H9 (cell line): ENCODE measurements at regions not wholly inside any gene's neighbourhood (a gene's known extent, or its start where the extent isn't known, plus 50 kb on each side); places are given as distances from the start of the nearest gene placed in this dataset.
"Not testable (repeated sequence)": the region's sequence is repeated elsewhere in the genome, so short reads cannot be mapped to it uniquely, and the experiment has no call there.

Experiments used
- DNase-seq: peaks from one replicate; pipeline ENCODE4 v3.0.0-alpha.2; 2017
- H2AFZ ChIP-seq: one replicate; pipeline ENCODE4 v1.6.1; 2013; ENCODE audit warnings: mild to moderate bottlenecking, low read length, control low read depth, moderate library complexity
- H2AK5ac ChIP-seq: 2 replicates; pipeline ENCODE4 v1.6.1; 2013; ENCODE audit warnings: low read length, control low read depth, mixed read lengths; ENCODE audit not compliant: insufficient read length
- H2BK120ac ChIP-seq: one replicate; pipeline ENCODE4 v1.6.1; 2013; ENCODE audit warnings: low read depth, mild to moderate bottlenecking, low read length, control low read depth, inconsistent platforms; ENCODE audit not compliant: poor library complexity, severe bottlenecking
- H2BK12ac ChIP-seq: 2 replicates; pipeline ENCODE4 v1.6.1; 2013; ENCODE audit warnings: low read length, control low read depth, mixed read lengths, low read depth; ENCODE audit not compliant: insufficient read length
- H2BK15ac ChIP-seq: 2 replicates; pipeline ENCODE4 v1.6.1; 2013; ENCODE audit warnings: low read depth, low read length, control low read depth
- H2BK20ac ChIP-seq: one replicate; pipeline ENCODE4 v1.6.1; 2013; ENCODE audit warnings: low read depth, mild to moderate bottlenecking, low read length, control low read depth, inconsistent platforms; ENCODE audit not compliant: poor library complexity, severe bottlenecking
- H2BK5ac ChIP-seq: 2 replicates; pipeline ENCODE4 v1.6.1; 2013; ENCODE audit warnings: low read length, control low read depth, mixed read lengths; ENCODE audit not compliant: insufficient read length
- H3K14ac ChIP-seq: 2 replicates; pipeline ENCODE4 v1.6.1; 2013; ENCODE audit warnings: low read length, control low read depth; ENCODE audit not compliant: insufficient read depth
- H3K18ac ChIP-seq: 2 replicates; pipeline ENCODE4 v1.6.1; 2013; ENCODE audit warnings: low read depth, mild to moderate bottlenecking, mixed read lengths, low read length, control low read depth; ENCODE audit not compliant: insufficient read length
- H3K23ac ChIP-seq: 2 replicates; pipeline ENCODE4 v1.6.1; 2013; ENCODE audit warnings: low read length, control low read depth, mixed read lengths, low read depth; ENCODE audit not compliant: insufficient read length
- H3K23me2 ChIP-seq: 2 replicates; pipeline ENCODE4 v1.6.1; 2013; ENCODE audit warnings: low read depth, mild to moderate bottlenecking, mixed read lengths, low read length, control low read depth; ENCODE audit not compliant: insufficient read length, poor library complexity, severe bottlenecking
- H3K27ac ChIP-seq: 2 replicates; pipeline ENCODE4 v1.5.1; 2013; ENCODE audit warnings: low read length, control low read depth, mixed read lengths, low read depth; ENCODE audit not compliant: insufficient read length
- H3K27me3 ChIP-seq: 2 replicates; pipeline ENCODE4 v1.6.1; 2013; ENCODE audit warnings: low read length, control low read depth, inconsistent platforms; ENCODE audit not compliant: insufficient read depth
- H3K4ac ChIP-seq: 2 replicates; pipeline ENCODE4 v1.6.1; 2013; ENCODE audit warnings: low read depth, mild to moderate bottlenecking, control low read depth, inconsistent platforms, low read length, moderate library complexity
- H3K4me1 ChIP-seq: 2 replicates; pipeline ENCODE4 v1.6.1; 2013; ENCODE audit warnings: low read length, control low read depth, inconsistent platforms; ENCODE audit not compliant: insufficient read depth
- H3K4me2 ChIP-seq: 2 replicates; pipeline ENCODE4 v1.6.1; 2013; ENCODE audit warnings: low read length, control low read depth, mixed read lengths; ENCODE audit not compliant: insufficient read length, insufficient read depth
- H3K56ac ChIP-seq: 2 replicates; pipeline ENCODE4 v1.6.1; 2013; ENCODE audit warnings: low read depth, mild to moderate bottlenecking, mixed read lengths, low read length, control low read depth; ENCODE audit not compliant: insufficient read length
- H3K79me1 ChIP-seq: 2 replicates; pipeline ENCODE4 v1.6.1; 2013; ENCODE audit warnings: low read depth, mild to moderate bottlenecking, moderate library complexity, low read length, control low read depth, inconsistent platforms; ENCODE audit not compliant: insufficient read depth, poor library complexity, severe bottlenecking
- H3K79me2 ChIP-seq: 2 replicates; pipeline ENCODE4 v1.6.1; 2013; ENCODE audit warnings: low read length, control low read depth, inconsistent platforms; ENCODE audit not compliant: insufficient read depth
- H3K9ac ChIP-seq: 2 replicates; pipeline ENCODE4 v1.6.1; 2013; ENCODE audit warnings: low read length, control low read depth, mixed read lengths; ENCODE audit not compliant: insufficient read length; ENCODE audit errors: extremely low read depth
- H3K9me3 ChIP-seq: one replicate; pipeline ENCODE4 v1.6.1; 2013; ENCODE audit warnings: low read depth, low read length, inconsistent platforms; ENCODE audit not compliant: control insufficient read depth
- H3T11ph ChIP-seq: one replicate; pipeline ENCODE4 v1.6.1; 2013; ENCODE audit warnings: mild to moderate bottlenecking, low read length, control low read depth, inconsistent platforms
- H4K20me1 ChIP-seq: one replicate; pipeline ENCODE4 v1.6.1; 2013; ENCODE audit not compliant: control insufficient read depth, insufficient read length, insufficient read depth
- H4K5ac ChIP-seq: 2 replicates; pipeline ENCODE4 v1.6.1; 2013; ENCODE audit warnings: low read depth, mild to moderate bottlenecking, mixed read lengths, low read length, control low read depth; ENCODE audit not compliant: insufficient read length
- H4K8ac ChIP-seq: replicated peaks from 2 replicates; pipeline ENCODE4 v1.6.1; 2013; ENCODE audit warnings: low read length, control low read depth, mixed read lengths, low read depth; ENCODE audit not compliant: insufficient read length
- H4K91ac ChIP-seq: 2 replicates; pipeline ENCODE4 v1.6.1; 2013; ENCODE audit warnings: low read depth, mild to moderate bottlenecking, moderate library complexity, mixed read lengths, low read length, control low read depth; ENCODE audit not compliant: insufficient read length
- H3K27ac Mint-ChIP-seq, 3 experiments: 2 replicates in 2 of 3; 3 replicates in 1 of 3; pipeline ENCODE4 v1.8.0; 2020 to 2021; ENCODE audit warnings: mixed read lengths in 3 of 3, mild to moderate bottlenecking in 1 of 3, moderate library complexity in 1 of 3
- H3K27me3 Mint-ChIP-seq: 2 replicates; pipeline ENCODE4 v1.8.0; 2021; ENCODE audit warnings: low read depth, mild to moderate bottlenecking, moderate library complexity, mixed read lengths
- H3K36me3 Mint-ChIP-seq, 3 experiments: 2 replicates in 2 of 3; 3 replicates in 1 of 3; pipeline ENCODE4 v1.8.0; 2020 to 2021; ENCODE audit warnings: low read depth in 3 of 3, mixed read lengths in 3 of 3; ENCODE audit not compliant: insufficient read depth in 1 of 3
- H3K4me1 Mint-ChIP-seq, 2 experiments: 2 replicates each; pipeline ENCODE4 v1.8.0; 2020; ENCODE audit warnings: mixed read lengths in 2 of 2
- H3K4me3 Mint-ChIP-seq, 2 experiments: 2 replicates in 1 of 2; 3 replicates in 1 of 2; pipeline ENCODE4 v1.8.0; 2020 to 2021; ENCODE audit warnings: mild to moderate bottlenecking in 2 of 2, mixed read lengths in 2 of 2, moderate library complexity in 1 of 2
- H3K9me3 Mint-ChIP-seq, 2 experiments: 2 replicates in 1 of 2; 3 replicates in 1 of 2; pipeline ENCODE4 v1.8.0; 2020; ENCODE audit warnings: mild to moderate bottlenecking in 2 of 2, mixed read lengths in 2 of 2, moderate library complexity in 1 of 2
- WGBS: extraction: QIAGEN DNeasy Blood & Tissue Kit; methylation state at CpG from one replicate; pipeline ENCODE4 v1.1.7; 2013; ENCODE audit warnings: missing lambda C conversion rate, low lambda C conversion rate, mixed read lengths; ENCODE audit not compliant: insufficient read length; ENCODE audit errors: extremely low coverage; 5-methylcytosine and 5-hydroxymethylcytosine counted together

DNA sequence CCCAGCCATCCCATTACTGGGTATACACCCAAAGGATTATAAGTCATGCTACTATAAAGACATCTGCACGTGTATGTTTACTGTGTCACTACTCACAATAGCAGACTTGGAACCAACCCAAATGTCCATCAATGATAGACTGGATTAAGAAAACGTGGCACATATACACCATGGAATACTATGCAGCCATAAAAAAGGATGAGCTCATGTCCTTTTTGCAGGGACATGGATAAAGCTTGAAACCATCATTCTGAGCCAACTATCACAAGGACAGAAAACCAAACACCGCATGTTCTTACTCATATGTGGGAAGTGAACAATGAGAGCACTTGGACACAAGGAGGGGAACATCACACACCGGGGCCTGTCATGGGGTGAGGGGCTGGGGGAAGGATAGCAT lies 248.0 kb downstream of the NDUFS4 start:
- not testable (repeated sequence) for H3K79me2 ChIP-seq, H3K4me1 ChIP-seq, H3K79me1 ChIP-seq, H3K4me1 Mint-ChIP-seq, H4K20me1 ChIP-seq, H2BK120ac ChIP-seq, H3K9me3 ChIP-seq, H3K14ac ChIP-seq, H2BK20ac ChIP-seq, H3K56ac ChIP-seq, H4K8ac ChIP-seq, H4K5ac ChIP-seq, H2AK5ac ChIP-seq, H3K23ac ChIP-seq, H3K9ac ChIP-seq, H2AFZ ChIP-seq, H3K27me3 Mint-ChIP-seq, H2BK12ac ChIP-seq, H3K4ac ChIP-seq, H3K18ac ChIP-seq, H3K27ac Mint-ChIP-seq, H3K23me2 ChIP-seq, H3T11ph ChIP-seq, H2BK15ac ChIP-seq, H4K91ac ChIP-seq, H2BK5ac ChIP-seq, DNase-seq, H3K27ac ChIP-seq, H3K4me3 Mint-ChIP-seq, H3K27me3 ChIP-seq, H3K4me2 ChIP-seq
- Mint-ChIP-seq H3K9me3 (peaks cover 15 to 17% of the 10 kb centered on the region in 2 experiments), H3K36me3 (peaks cover 2 to 10% (median 2%) of the 10 kb centered on the region in 3 experiments; a peak in 5 of 7 replicates)
- no CpG with 5 or more reads among the region's 4 CpGs for WGBS
